GM23338 (cell line): ENCODE measurements at regions not wholly inside any gene's neighbourhood (a gene's known extent, or its start where the extent isn't known, plus 50 kb on each side); places are given as distances from the start of the nearest gene placed in this dataset.

Source experiments
- CREB1 ChIP-seq: fragments of 250-450 bp; sonication (Bioruptor Pico); IDR thresholded peaks from 2 replicates; pipeline ENCODE4 v1.5.0; 2020; ENCODE audit warnings: low read depth, mild to moderate bottlenecking, moderate library complexity
- EZH2 ChIP-seq: fragments of 200-600 bp; sonication (generic); IDR thresholded peaks from one replicate; pipeline ENCODE4 v1.8.0; 2017; ENCODE audit warnings: antibody characterized with exemption, mild to moderate bottlenecking, low read depth; ENCODE audit not compliant: unreplicated experiment
- EZH2phosphoT487 ChIP-seq: fragments of 200-600 bp; sonication (generic); IDR thresholded peaks from one replicate; pipeline ENCODE4 v1.8.1; 2018; ENCODE audit warnings: antibody characterized with exemption; ENCODE audit not compliant: unreplicated experiment
- JUNB ChIP-seq: IDR thresholded peaks from one replicate; pipeline ENCODE4 v1.6.1; 2016; ENCODE audit warnings: antibody characterized with exemption; ENCODE audit not compliant: unreplicated experiment
- NANOG ChIP-seq: IDR thresholded peaks from 2 replicates; pipeline ENCODE4 v1.6.1; 2016; ENCODE audit warnings: antibody characterized with exemption, borderline replicate concordance
- POLR2AphosphoS5 ChIP-seq: IDR thresholded peaks from 2 replicates; pipeline ENCODE4 v1.6.1; 2016; ENCODE audit warnings: antibody characterized with exemption, low read depth
- STAT1 ChIP-seq: IDR thresholded peaks from one replicate; pipeline ENCODE4 v1.6.1; 2016; ENCODE audit warnings: antibody characterized with exemption; ENCODE audit not compliant: unreplicated experiment
- ZNF114 ChIP-seq: fragments of 250-450 bp; sonication (Bioruptor Pico); IDR thresholded peaks from 2 replicates; pipeline ENCODE4 v1.5.0; 2020; ENCODE audit warnings: mild to moderate bottlenecking, moderate library complexity
- ZNF331 ChIP-seq: fragments of 250-450 bp; sonication (Bioruptor Pico); IDR thresholded peaks from 2 replicates; pipeline ENCODE4 v1.5.0; 2020; ENCODE audit warnings: low read depth, mild to moderate bottlenecking, moderate library complexity
- TF ChIP-seq, protein P1 (sequence below): IDR thresholded peaks from one replicate; pipeline ENCODE4 v1.6.1; 2018; ENCODE audit warnings: antibody characterized with exemption; ENCODE audit not compliant: unreplicated experiment
- TF ChIP-seq, protein P2 (sequence below), 2 experiments: fragments of 200-600 bp in 1 of 2; sonication (generic) in 1 of 2; conservative IDR thresholded peaks; 2 replicates each; pipeline versions ENCODE4 v1.5.1 to v1.6.1; 2016 to 2017; ENCODE audit warnings: antibody characterized with exemption in 2 of 2, low read depth in 2 of 2, mild to moderate bottlenecking in 2 of 2, moderate library complexity in 1 of 2
- TF ChIP-seq, protein P3 (sequence below): IDR thresholded peaks from 2 replicates; pipeline ENCODE4 v1.6.1; 2016; ENCODE audit warnings: antibody characterized with exemption

DNA sequence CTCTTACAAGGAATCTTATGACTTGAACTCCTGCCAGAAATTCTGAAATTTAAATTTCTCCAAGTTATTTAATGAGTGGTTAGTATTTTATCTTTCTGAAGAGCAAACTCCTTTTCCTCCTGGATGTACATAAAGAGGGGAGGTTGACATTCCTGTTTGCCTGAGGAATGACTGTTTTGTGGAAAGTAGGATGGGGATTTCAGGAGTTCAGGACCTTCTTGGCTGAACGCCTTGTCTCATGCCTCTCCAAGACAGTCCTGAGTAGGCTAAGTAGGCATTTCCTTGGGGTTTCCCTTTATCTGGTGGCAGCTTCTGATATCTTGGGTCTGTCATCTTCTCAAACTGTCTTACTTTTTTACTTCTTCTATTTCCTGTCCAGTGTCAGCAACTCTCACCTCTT, 356.6 kb downstream of the TDRD3 start:
- TF ChIP-seq, protein P1, sequence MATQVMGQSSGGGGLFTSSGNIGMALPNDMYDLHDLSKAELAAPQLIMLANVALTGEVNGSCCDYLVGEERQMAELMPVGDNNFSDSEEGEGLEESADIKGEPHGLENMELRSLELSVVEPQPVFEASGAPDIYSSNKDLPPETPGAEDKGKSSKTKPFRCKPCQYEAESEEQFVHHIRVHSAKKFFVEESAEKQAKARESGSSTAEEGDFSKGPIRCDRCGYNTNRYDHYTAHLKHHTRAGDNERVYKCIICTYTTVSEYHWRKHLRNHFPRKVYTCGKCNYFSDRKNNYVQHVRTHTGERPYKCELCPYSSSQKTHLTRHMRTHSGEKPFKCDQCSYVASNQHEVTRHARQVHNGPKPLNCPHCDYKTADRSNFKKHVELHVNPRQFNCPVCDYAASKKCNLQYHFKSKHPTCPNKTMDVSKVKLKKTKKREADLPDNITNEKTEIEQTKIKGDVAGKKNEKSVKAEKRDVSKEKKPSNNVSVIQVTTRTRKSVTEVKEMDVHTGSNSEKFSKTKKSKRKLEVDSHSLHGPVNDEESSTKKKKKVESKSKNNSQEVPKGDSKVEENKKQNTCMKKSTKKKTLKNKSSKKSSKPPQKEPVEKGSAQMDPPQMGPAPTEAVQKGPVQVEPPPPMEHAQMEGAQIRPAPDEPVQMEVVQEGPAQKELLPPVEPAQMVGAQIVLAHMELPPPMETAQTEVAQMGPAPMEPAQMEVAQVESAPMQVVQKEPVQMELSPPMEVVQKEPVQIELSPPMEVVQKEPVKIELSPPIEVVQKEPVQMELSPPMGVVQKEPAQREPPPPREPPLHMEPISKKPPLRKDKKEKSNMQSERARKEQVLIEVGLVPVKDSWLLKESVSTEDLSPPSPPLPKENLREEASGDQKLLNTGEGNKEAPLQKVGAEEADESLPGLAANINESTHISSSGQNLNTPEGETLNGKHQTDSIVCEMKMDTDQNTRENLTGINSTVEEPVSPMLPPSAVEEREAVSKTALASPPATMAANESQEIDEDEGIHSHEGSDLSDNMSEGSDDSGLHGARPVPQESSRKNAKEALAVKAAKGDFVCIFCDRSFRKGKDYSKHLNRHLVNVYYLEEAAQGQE, result no peak
- TF ChIP-seq, protein P2, sequence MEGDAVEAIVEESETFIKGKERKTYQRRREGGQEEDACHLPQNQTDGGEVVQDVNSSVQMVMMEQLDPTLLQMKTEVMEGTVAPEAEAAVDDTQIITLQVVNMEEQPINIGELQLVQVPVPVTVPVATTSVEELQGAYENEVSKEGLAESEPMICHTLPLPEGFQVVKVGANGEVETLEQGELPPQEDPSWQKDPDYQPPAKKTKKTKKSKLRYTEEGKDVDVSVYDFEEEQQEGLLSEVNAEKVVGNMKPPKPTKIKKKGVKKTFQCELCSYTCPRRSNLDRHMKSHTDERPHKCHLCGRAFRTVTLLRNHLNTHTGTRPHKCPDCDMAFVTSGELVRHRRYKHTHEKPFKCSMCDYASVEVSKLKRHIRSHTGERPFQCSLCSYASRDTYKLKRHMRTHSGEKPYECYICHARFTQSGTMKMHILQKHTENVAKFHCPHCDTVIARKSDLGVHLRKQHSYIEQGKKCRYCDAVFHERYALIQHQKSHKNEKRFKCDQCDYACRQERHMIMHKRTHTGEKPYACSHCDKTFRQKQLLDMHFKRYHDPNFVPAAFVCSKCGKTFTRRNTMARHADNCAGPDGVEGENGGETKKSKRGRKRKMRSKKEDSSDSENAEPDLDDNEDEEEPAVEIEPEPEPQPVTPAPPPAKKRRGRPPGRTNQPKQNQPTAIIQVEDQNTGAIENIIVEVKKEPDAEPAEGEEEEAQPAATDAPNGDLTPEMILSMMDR (conservative IDR thresholded peaks at IDR 0.05; ENCODE audit: low read depth in 2 of 2), result no peak
- TF ChIP-seq JUNB (no peak), EZH2 (no peak), ZNF114 (CRISPR knock-in tag) (no peak), EZH2phosphoT487 (no peak), POLR2AphosphoS5 (no peak), NANOG (no peak), STAT1 (no peak), CREB1 (CRISPR knock-in tag) (no peak), ZNF331 (no peak)
- TF ChIP-seq, protein P3, sequence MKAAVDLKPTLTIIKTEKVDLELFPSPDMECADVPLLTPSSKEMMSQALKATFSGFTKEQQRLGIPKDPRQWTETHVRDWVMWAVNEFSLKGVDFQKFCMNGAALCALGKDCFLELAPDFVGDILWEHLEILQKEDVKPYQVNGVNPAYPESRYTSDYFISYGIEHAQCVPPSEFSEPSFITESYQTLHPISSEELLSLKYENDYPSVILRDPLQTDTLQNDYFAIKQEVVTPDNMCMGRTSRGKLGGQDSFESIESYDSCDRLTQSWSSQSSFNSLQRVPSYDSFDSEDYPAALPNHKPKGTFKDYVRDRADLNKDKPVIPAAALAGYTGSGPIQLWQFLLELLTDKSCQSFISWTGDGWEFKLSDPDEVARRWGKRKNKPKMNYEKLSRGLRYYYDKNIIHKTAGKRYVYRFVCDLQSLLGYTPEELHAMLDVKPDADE, result no peak
